H9 (cell line): ENCODE measurements at regions not wholly inside any gene's neighbourhood (a gene's known extent, or its start where the extent isn't known, plus 50 kb on each side); places are given as distances from the start of the nearest gene placed in this dataset.

ENCODE experiments used
- DNase-seq: peaks from one replicate; pipeline ENCODE4 v3.0.0-alpha.2; 2017
- H2AFZ ChIP-seq: one replicate; pipeline ENCODE4 v1.6.1; 2013; ENCODE audit warnings: mild to moderate bottlenecking, low read length, control low read depth, moderate library complexity
- H2AK5ac ChIP-seq: 2 replicates; pipeline ENCODE4 v1.6.1; 2013; ENCODE audit warnings: low read length, control low read depth, mixed read lengths; ENCODE audit not compliant: insufficient read length
- H2BK120ac ChIP-seq: one replicate; pipeline ENCODE4 v1.6.1; 2013; ENCODE audit warnings: low read depth, mild to moderate bottlenecking, low read length, control low read depth, inconsistent platforms; ENCODE audit not compliant: poor library complexity, severe bottlenecking
- H2BK12ac ChIP-seq: 2 replicates; pipeline ENCODE4 v1.6.1; 2013; ENCODE audit warnings: low read length, control low read depth, mixed read lengths, low read depth; ENCODE audit not compliant: insufficient read length
- H2BK15ac ChIP-seq: 2 replicates; pipeline ENCODE4 v1.6.1; 2013; ENCODE audit warnings: low read depth, low read length, control low read depth
- H2BK20ac ChIP-seq: one replicate; pipeline ENCODE4 v1.6.1; 2013; ENCODE audit warnings: low read depth, mild to moderate bottlenecking, low read length, control low read depth, inconsistent platforms; ENCODE audit not compliant: poor library complexity, severe bottlenecking
- H2BK5ac ChIP-seq: 2 replicates; pipeline ENCODE4 v1.6.1; 2013; ENCODE audit warnings: low read length, control low read depth, mixed read lengths; ENCODE audit not compliant: insufficient read length
- H3K14ac ChIP-seq: 2 replicates; pipeline ENCODE4 v1.6.1; 2013; ENCODE audit warnings: low read length, control low read depth; ENCODE audit not compliant: insufficient read depth
- H3K18ac ChIP-seq: 2 replicates; pipeline ENCODE4 v1.6.1; 2013; ENCODE audit warnings: low read depth, mild to moderate bottlenecking, mixed read lengths, low read length, control low read depth; ENCODE audit not compliant: insufficient read length
- H3K23ac ChIP-seq: 2 replicates; pipeline ENCODE4 v1.6.1; 2013; ENCODE audit warnings: low read length, control low read depth, mixed read lengths, low read depth; ENCODE audit not compliant: insufficient read length
- H3K23me2 ChIP-seq: 2 replicates; pipeline ENCODE4 v1.6.1; 2013; ENCODE audit warnings: low read depth, mild to moderate bottlenecking, mixed read lengths, low read length, control low read depth; ENCODE audit not compliant: insufficient read length, poor library complexity, severe bottlenecking
- H3K27ac ChIP-seq: 2 replicates; pipeline ENCODE4 v1.5.1; 2013; ENCODE audit warnings: low read length, control low read depth, mixed read lengths, low read depth; ENCODE audit not compliant: insufficient read length
- H3K27me3 ChIP-seq: 2 replicates; pipeline ENCODE4 v1.6.1; 2013; ENCODE audit warnings: low read length, control low read depth, inconsistent platforms; ENCODE audit not compliant: insufficient read depth
- H3K4ac ChIP-seq: 2 replicates; pipeline ENCODE4 v1.6.1; 2013; ENCODE audit warnings: low read depth, mild to moderate bottlenecking, control low read depth, inconsistent platforms, low read length, moderate library complexity
- H3K4me1 ChIP-seq: 2 replicates; pipeline ENCODE4 v1.6.1; 2013; ENCODE audit warnings: low read length, control low read depth, inconsistent platforms; ENCODE audit not compliant: insufficient read depth
- H3K4me2 ChIP-seq: 2 replicates; pipeline ENCODE4 v1.6.1; 2013; ENCODE audit warnings: low read length, control low read depth, mixed read lengths; ENCODE audit not compliant: insufficient read length, insufficient read depth
- H3K56ac ChIP-seq: 2 replicates; pipeline ENCODE4 v1.6.1; 2013; ENCODE audit warnings: low read depth, mild to moderate bottlenecking, mixed read lengths, low read length, control low read depth; ENCODE audit not compliant: insufficient read length
- H3K79me1 ChIP-seq: 2 replicates; pipeline ENCODE4 v1.6.1; 2013; ENCODE audit warnings: low read depth, mild to moderate bottlenecking, moderate library complexity, low read length, control low read depth, inconsistent platforms; ENCODE audit not compliant: insufficient read depth, poor library complexity, severe bottlenecking
- H3K79me2 ChIP-seq: 2 replicates; pipeline ENCODE4 v1.6.1; 2013; ENCODE audit warnings: low read length, control low read depth, inconsistent platforms; ENCODE audit not compliant: insufficient read depth
- H3K9ac ChIP-seq: 2 replicates; pipeline ENCODE4 v1.6.1; 2013; ENCODE audit warnings: low read length, control low read depth, mixed read lengths; ENCODE audit not compliant: insufficient read length; ENCODE audit errors: extremely low read depth
- H3K9me3 ChIP-seq: one replicate; pipeline ENCODE4 v1.6.1; 2013; ENCODE audit warnings: low read depth, low read length, inconsistent platforms; ENCODE audit not compliant: control insufficient read depth
- H3T11ph ChIP-seq: one replicate; pipeline ENCODE4 v1.6.1; 2013; ENCODE audit warnings: mild to moderate bottlenecking, low read length, control low read depth, inconsistent platforms
- H4K20me1 ChIP-seq: one replicate; pipeline ENCODE4 v1.6.1; 2013; ENCODE audit not compliant: control insufficient read depth, insufficient read length, insufficient read depth
- H4K5ac ChIP-seq: 2 replicates; pipeline ENCODE4 v1.6.1; 2013; ENCODE audit warnings: low read depth, mild to moderate bottlenecking, mixed read lengths, low read length, control low read depth; ENCODE audit not compliant: insufficient read length
- H4K8ac ChIP-seq: replicated peaks from 2 replicates; pipeline ENCODE4 v1.6.1; 2013; ENCODE audit warnings: low read length, control low read depth, mixed read lengths, low read depth; ENCODE audit not compliant: insufficient read length
- H4K91ac ChIP-seq: 2 replicates; pipeline ENCODE4 v1.6.1; 2013; ENCODE audit warnings: low read depth, mild to moderate bottlenecking, moderate library complexity, mixed read lengths, low read length, control low read depth; ENCODE audit not compliant: insufficient read length
- H3K27ac Mint-ChIP-seq, 3 experiments: 2 replicates in 2 of 3; 3 replicates in 1 of 3; pipeline ENCODE4 v1.8.0; 2020 to 2021; ENCODE audit warnings: mixed read lengths in 3 of 3, mild to moderate bottlenecking in 1 of 3, moderate library complexity in 1 of 3
- H3K27me3 Mint-ChIP-seq: 2 replicates; pipeline ENCODE4 v1.8.0; 2021; ENCODE audit warnings: low read depth, mild to moderate bottlenecking, moderate library complexity, mixed read lengths
- H3K36me3 Mint-ChIP-seq, 3 experiments: 2 replicates in 2 of 3; 3 replicates in 1 of 3; pipeline ENCODE4 v1.8.0; 2020 to 2021; ENCODE audit warnings: low read depth in 3 of 3, mixed read lengths in 3 of 3; ENCODE audit not compliant: insufficient read depth in 1 of 3
- H3K4me1 Mint-ChIP-seq, 2 experiments: 2 replicates each; pipeline ENCODE4 v1.8.0; 2020; ENCODE audit warnings: mixed read lengths in 2 of 2
- H3K4me3 Mint-ChIP-seq, 2 experiments: 2 replicates in 1 of 2; 3 replicates in 1 of 2; pipeline ENCODE4 v1.8.0; 2020 to 2021; ENCODE audit warnings: mild to moderate bottlenecking in 2 of 2, mixed read lengths in 2 of 2, moderate library complexity in 1 of 2
- H3K9me3 Mint-ChIP-seq, 2 experiments: 2 replicates in 1 of 2; 3 replicates in 1 of 2; pipeline ENCODE4 v1.8.0; 2020; ENCODE audit warnings: mild to moderate bottlenecking in 2 of 2, mixed read lengths in 2 of 2, moderate library complexity in 1 of 2
- WGBS: extraction: QIAGEN DNeasy Blood & Tissue Kit; methylation state at CpG from one replicate; pipeline ENCODE4 v1.1.7; 2013; ENCODE audit warnings: missing lambda C conversion rate, low lambda C conversion rate, mixed read lengths; ENCODE audit not compliant: insufficient read length; ENCODE audit errors: extremely low coverage; 5-methylcytosine and 5-hydroxymethylcytosine counted together
- TF ChIP-seq, protein P1 (sequence below): fragments of 200-600 bp; sonication (generic); conservative IDR thresholded peaks from 3 replicates; pipeline ENCODE4 v1.8.0; 2021; ENCODE audit warnings: antibody characterized with exemption, mild to moderate bottlenecking

DNA sequence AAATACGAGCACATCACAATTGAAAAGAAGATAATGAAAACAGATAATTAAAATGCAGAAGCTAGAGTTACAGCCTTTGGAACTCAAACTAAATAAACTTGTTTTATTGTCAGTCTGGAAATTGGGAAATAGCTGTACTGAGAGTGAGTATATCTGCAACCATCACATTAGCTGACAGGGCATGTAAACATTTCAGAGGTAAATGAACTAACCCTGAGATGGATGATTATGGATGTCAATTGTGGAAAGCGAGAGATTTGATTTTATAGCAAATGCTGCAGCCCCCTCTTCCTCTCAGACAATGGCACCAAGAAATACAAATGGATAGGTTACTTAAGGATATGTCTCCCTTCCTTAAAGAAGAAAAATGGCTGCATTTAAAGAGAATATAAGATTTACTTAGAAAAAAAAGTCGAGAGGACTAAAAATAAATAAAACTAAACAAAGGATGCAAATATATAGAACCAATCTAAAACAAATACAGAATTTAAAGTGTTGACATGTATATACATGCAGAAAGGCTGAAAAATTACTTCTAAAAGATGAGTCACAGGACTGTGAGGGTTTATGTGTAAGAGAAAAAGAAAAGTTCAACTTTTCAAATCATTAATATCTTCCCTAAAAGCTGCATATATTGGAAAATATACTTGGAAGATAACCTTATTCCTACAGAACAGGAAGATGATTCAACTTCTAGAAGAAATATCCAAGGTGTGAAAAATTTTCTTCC, 120.3 kb upstream of the FLRT2 start:
- WGBS = no CpG with 5 or more reads among the region's 3 CpGs
- Histone ChIP-seq H3K18ac (no peak overlapping the region), H4K91ac (no peak overlapping the region), H2BK120ac (no peak overlapping the region), H2AK5ac (no peak overlapping the region), H2BK15ac (no peak overlapping the region), H2BK5ac (no peak overlapping the region), H3K9ac (no peak overlapping the region), H3K79me1 (no peaks in the 10 kb centered on the region), H3K4me2 (no peak overlapping the region), H3K4ac (no peak overlapping the region), H3K14ac (no peak overlapping the region; the same call in 1 of the 2 replicates), H4K8ac (no peak overlapping the region), H4K5ac (no peak overlapping the region), H3K56ac (no peak overlapping the region), H3K23ac (no peak overlapping the region), H3K9me3 (no peaks in the 10 kb centered on the region), H3K4me1 (no peaks in the 10 kb centered on the region), H2BK20ac (no peak overlapping the region), H3K27me3 (no peaks in the 10 kb centered on the region), H2BK12ac (no peak overlapping the region), H3K27ac (no peak overlapping the region), H2AFZ (no peak overlapping the region), H3K79me2 (no peaks in the 10 kb centered on the region), H4K20me1 (no peaks in the 10 kb centered on the region), H3K23me2 (no peaks in the 10 kb centered on the region), H3T11ph (no peak overlapping the region)
- Mint-ChIP-seq H3K4me3 (no peak overlapping the region), H3K36me3 (no peaks in the 10 kb centered on the region), H3K27ac (no peak overlapping the region), H3K9me3 (no peaks in the 10 kb centered on the region), H3K27me3 (no peaks in the 10 kb centered on the region), H3K4me1 (no peaks in the 10 kb centered on the region)
- DNase-seq = no peak
- TF ChIP-seq, protein P1, sequence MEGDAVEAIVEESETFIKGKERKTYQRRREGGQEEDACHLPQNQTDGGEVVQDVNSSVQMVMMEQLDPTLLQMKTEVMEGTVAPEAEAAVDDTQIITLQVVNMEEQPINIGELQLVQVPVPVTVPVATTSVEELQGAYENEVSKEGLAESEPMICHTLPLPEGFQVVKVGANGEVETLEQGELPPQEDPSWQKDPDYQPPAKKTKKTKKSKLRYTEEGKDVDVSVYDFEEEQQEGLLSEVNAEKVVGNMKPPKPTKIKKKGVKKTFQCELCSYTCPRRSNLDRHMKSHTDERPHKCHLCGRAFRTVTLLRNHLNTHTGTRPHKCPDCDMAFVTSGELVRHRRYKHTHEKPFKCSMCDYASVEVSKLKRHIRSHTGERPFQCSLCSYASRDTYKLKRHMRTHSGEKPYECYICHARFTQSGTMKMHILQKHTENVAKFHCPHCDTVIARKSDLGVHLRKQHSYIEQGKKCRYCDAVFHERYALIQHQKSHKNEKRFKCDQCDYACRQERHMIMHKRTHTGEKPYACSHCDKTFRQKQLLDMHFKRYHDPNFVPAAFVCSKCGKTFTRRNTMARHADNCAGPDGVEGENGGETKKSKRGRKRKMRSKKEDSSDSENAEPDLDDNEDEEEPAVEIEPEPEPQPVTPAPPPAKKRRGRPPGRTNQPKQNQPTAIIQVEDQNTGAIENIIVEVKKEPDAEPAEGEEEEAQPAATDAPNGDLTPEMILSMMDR = no peak
